GM12873 (cell line): ENCODE measurements at regions not wholly inside any gene's neighbourhood (a gene's known extent, or its start where the extent isn't known, plus 50 kb on each side); places are given as distances from the start of the nearest gene placed in this dataset.

ENCODE experiments used
- TF ChIP-seq, protein P1 (sequence below): IDR thresholded peaks from 2 replicates; pipeline ENCODE4 v1.5.1; 2012; ENCODE audit warnings: low read depth, mild to moderate bottlenecking, moderate library complexity, low read length, control low read depth; ENCODE audit not compliant: insufficient read depth; ENCODE audit errors: missing control alignments

DNA sequence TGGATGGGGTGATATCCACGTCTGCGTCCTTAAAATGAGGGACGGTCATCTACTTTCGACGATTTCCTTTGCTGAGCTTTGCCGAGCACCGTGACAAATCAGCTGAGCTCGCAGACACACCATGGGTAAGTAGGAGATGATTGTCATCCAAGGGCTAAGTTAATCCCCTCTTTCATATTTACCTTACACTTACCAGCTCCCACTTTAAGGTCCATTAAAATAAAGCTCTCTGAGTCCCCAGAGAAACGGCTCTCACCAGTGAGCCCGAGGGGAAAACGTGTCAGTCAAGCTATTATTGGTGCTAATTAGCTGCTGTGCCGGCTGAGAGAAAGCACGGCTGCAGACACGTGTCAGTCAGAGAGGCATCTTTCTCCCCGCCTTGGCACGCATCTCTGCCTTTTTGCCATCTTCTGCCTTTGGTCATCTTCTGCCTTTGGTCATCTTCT lies 72.2 kb downstream of the CRLF2 start:
- TF ChIP-seq, protein P1, sequence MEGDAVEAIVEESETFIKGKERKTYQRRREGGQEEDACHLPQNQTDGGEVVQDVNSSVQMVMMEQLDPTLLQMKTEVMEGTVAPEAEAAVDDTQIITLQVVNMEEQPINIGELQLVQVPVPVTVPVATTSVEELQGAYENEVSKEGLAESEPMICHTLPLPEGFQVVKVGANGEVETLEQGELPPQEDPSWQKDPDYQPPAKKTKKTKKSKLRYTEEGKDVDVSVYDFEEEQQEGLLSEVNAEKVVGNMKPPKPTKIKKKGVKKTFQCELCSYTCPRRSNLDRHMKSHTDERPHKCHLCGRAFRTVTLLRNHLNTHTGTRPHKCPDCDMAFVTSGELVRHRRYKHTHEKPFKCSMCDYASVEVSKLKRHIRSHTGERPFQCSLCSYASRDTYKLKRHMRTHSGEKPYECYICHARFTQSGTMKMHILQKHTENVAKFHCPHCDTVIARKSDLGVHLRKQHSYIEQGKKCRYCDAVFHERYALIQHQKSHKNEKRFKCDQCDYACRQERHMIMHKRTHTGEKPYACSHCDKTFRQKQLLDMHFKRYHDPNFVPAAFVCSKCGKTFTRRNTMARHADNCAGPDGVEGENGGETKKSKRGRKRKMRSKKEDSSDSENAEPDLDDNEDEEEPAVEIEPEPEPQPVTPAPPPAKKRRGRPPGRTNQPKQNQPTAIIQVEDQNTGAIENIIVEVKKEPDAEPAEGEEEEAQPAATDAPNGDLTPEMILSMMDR: no peak

DNA sequence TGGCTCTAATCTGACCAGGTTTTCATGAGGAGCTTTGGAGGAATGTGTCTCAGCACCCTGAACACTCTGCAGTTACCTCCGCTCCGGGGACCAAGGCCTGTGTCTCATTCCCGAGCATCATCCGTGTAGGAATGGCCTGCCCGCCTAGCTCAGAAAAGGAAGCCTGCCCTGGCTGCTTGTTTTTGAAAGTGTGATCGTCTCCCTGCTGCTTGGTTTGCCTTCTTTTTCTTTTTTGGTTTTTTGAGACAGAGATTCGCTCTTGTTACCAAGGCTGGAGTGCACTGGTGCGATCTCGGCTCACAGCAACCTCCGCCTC lies 73.3 kb downstream of the CRLF2 start:
- TF ChIP-seq, protein P1: no peak

DNA sequence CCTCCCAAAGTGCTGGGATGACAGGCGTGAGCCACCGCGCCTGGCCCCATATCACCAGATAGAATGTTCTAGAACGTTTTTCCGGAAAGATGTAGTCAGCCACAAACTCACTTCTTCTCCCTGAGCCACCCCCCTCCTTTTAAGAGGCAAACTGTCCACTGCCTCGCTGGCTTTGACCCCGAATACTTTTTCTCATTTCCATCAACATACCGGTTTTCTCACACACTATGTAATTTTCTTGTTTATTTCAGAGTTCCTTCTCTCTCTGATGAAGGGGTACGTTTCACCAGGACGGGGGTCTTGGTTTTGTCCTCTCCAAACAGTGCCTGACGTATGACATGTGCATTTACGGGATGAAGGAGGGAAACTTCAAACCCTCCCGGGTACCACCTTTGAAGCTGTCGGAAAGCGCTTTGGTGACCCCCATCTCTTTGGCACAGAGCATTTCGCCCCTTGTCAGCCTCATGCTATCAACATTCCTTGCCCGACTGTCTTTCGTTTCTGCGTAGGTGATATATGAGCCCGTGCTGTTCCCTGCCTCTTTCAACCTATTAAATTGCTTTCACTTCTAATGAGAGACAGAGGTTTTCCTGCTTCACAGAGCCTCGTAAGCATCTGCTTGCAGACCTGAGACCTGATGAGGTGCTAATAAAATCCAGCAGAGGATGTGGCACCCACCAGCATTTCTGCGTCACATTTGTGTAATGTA lies 73.8 kb downstream of the CRLF2 start:
- TF ChIP-seq, protein P1: no peak

DNA sequence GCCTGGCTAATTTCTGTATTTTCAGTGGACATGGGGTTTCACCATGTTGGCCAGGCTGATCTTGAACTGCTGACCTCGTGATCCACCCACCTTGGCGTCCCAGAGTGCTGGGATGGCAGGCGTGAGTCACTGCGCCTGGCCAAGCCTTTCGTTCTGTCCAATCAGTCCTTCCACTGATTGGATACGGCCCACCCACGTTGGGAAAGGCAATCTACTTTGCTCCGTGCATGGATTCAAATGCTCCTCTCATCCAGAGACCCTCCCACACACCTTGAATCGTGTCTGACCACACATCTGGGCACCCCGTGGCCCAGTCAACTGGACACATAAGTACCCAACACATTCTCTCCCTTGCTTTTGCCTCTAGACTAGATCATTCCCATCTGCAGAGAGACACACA lies 74.9 kb downstream of the CRLF2 start:
- TF ChIP-seq, protein P1: no peak

DNA sequence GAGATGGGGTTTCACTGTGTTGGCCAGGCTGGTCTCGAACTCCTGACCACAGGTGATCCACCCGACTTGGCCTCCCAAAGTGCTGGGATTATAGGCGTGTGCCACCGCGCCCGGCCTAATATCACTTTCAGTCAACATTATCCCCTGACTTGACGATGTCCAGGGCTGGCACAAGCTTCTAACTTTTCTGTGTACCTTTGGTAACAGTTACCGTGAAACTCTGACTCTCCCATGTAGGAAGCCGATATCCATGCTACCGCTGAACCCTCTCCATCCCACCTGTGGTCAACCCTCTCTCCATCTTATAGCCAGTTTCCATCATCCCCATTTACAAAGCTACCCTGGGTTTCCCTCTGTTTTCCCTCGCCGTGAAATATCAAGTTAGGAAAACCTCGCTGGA lies 77.5 kb downstream of the CRLF2 start:
- TF ChIP-seq, protein P1: no peak

DNA sequence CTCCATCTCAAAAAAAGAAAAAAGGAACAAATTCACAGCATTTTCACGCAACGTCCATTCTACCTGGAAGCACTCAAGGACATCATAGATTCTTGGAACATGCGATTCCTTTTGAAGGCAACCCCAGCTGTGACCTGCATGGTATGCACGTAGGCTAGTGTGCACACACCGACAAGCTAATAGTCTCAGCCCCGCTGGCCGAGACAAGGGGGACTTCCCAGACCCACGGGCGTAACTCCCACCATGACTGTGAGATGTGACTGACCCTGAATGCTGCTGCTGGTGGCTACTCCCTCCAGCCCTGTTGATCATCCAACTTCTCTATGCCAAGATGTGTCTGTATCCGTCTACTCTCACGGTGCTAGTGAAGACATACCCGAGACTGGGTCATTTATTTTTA lies 78.3 kb downstream of the CRLF2 start:
- TF ChIP-seq, protein P1: no peak

DNA sequence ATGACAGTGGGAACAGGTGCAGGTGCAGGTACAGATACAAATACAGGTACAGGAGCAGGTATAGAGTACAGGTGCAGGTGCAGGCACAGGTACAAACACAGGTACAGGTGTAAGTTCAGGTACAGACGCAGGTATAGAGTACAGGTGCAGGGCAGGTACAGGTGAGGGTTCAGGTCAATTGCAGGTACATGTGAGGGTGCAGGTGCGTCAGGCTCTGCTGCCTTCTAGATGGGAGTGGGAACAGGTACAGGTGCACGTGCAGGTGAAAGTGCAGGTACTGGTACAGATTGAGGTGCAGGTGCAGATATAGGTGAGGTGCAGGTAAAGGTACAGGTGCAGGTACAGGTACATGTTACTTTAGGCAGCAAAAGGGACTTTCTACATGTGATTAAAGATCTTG lies 85.7 kb downstream of the CRLF2 start:
- TF ChIP-seq, protein P1: no peak
